Left ventricle myocardium inferior (tissue), 1 donor: ENCODE measurements at regions not wholly inside any gene's neighbourhood (a gene's known extent, or its start where the extent isn't known, plus 50 kb on each side); places are given as distances from the start of the nearest gene placed in this dataset.

Source experiments
- DNase-seq: peaks from one replicate; pipeline ENCODE4 v3.0.0-alpha.2; 2020
- H3K27ac ChIP-seq: fragments of 200-600 bp; replicated peaks from 2 replicates; pipeline ENCODE4 v1.8.0; 2021
- H3K27me3 ChIP-seq: fragments of 200-600 bp; 2 replicates; pipeline ENCODE4 v1.8.0; 2021; ENCODE audit warnings: low read depth
- H3K36me3 ChIP-seq: fragments of 200-600 bp; 2 replicates; pipeline ENCODE4 v1.8.0; 2021
- H3K4me1 ChIP-seq: fragments of 200-600 bp; 2 replicates; pipeline ENCODE4 v1.8.0; 2021
- H3K4me3 ChIP-seq: fragments of 200-600 bp; 2 replicates; pipeline ENCODE4 v1.8.0; 2021; ENCODE audit warnings: mild to moderate bottlenecking, moderate library complexity
- H3K9me3 ChIP-seq: fragments of 200-600 bp; replicated peaks from 2 replicates; pipeline ENCODE4 v1.8.0; 2021
- intact Hi-C: fragments of 100-400 bp; cut with micrococcal nuclease; formaldehyde crosslinking; loops from one replicate; pipeline ENCODE4 v1.11.0; 2022
- TF ChIP-seq, protein P1 (sequence below): fragments of 200-600 bp; IDR thresholded peaks from 2 replicates; pipeline ENCODE4 v1.8.0; 2021; ENCODE audit warnings: antibody characterized with exemption, mild to moderate bottlenecking, borderline replicate concordance
- donor health status: DM: no; HTN: yes; CAD: no; lungs with severe emphysema.

DNA sequence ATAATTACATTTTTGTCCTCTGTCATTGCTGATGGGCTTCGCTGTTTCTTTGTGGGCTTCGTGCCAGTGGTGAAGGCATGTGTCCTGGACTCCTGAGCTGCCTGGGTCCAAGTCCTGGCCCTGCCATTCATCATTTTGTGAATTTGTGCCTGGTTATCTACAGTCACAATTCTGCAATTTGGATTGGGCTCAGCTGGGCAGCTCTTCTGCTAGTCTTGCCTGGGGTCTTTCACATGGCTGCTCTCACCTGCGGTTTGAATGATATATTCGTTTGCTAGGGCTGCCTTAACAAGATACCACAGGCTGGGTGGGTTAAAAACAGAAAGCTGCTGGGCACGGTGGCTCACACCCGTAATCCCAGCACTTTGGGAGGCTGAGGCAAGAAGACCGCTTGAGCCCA, 192.7 kb upstream of the IER5L start:
- TF ChIP-seq, protein P1, sequence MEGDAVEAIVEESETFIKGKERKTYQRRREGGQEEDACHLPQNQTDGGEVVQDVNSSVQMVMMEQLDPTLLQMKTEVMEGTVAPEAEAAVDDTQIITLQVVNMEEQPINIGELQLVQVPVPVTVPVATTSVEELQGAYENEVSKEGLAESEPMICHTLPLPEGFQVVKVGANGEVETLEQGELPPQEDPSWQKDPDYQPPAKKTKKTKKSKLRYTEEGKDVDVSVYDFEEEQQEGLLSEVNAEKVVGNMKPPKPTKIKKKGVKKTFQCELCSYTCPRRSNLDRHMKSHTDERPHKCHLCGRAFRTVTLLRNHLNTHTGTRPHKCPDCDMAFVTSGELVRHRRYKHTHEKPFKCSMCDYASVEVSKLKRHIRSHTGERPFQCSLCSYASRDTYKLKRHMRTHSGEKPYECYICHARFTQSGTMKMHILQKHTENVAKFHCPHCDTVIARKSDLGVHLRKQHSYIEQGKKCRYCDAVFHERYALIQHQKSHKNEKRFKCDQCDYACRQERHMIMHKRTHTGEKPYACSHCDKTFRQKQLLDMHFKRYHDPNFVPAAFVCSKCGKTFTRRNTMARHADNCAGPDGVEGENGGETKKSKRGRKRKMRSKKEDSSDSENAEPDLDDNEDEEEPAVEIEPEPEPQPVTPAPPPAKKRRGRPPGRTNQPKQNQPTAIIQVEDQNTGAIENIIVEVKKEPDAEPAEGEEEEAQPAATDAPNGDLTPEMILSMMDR: no peak
- no peaks in the 10 kb centered on the region for H3K4me1 ChIP-seq
- H3K9me3 ChIP-seq: peaks cover 28% of the 10 kb centered on the region
- no peak overlapping the region for H3K4me3 ChIP-seq
- no peak for DNase-seq
- no peaks in the 10 kb centered on the region for H3K27me3 ChIP-seq
- no peaks in the 10 kb centered on the region for H3K36me3 ChIP-seq
- intact Hi-C loops: no loop called here
- no peak overlapping the region for H3K27ac ChIP-seq

DNA sequence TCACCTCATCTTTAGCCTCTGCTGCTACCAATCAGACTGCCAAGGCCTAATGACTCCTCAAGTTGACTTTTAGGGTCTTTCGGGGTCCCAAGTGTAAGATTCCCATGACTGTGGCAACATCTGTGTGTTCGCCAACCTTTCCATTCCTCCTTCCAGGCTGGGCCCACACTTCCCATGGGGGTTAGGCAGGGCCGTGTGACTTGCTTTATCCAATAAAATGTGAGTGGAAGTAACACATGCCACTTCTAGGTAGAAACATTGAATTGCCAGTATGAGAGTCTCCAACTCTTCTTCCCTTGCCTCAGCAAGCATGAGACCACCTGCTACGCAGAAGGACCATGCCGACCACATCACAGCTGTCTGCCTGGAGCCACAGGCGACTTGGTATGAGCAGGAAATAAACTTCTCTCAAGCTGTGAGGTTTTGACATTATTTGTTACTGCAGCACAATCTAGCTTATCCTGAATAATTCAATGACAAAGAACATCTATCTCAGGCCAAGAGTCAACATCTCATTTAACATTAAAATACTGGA, 190.4 kb upstream of the IER5L start:
- TF ChIP-seq, protein P1: no peak
- Histone ChIP-seq H3K27me3 (no peaks in the 10 kb centered on the region), H3K4me3 (no peak overlapping the region), H3K4me1 (no peaks in the 10 kb centered on the region), H3K27ac (no peak overlapping the region), H3K9me3 (peaks cover 28% of the 10 kb centered on the region), H3K36me3 (no peaks in the 10 kb centered on the region)
- intact Hi-C loops: no loop called here
- DNase-seq: no peak

DNA sequence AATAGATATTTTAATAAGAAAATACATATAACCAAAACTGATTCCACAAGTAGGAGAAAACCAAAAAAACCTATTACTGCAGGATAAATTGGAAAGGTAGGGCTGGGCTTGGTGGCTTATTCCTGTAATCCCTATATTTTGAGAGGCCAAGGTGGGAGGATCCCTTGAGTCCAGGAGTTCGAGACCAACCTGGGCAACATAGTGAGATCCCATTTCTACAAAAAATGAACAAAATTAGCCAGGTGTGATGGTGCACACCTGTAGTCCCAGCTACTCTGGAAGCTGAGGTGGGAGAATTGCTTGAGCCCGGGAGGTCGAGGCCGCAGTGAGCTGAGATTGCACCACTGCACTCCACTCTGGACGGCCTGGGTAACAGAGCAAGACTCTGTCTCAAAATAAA, 189.2 kb upstream of the IER5L start:
- no peaks in the 10 kb centered on the region for H3K27me3 ChIP-seq
- H3K4me3 ChIP-seq: no peak overlapping the region
- DNase-seq: no peak
- H3K9me3 ChIP-seq: peaks cover 28% of the 10 kb centered on the region
- TF ChIP-seq, protein P1: no peak
- no peaks in the 10 kb centered on the region for H3K36me3 ChIP-seq
- intact Hi-C loops: no loop called here
- no peak overlapping the region for H3K27ac ChIP-seq
- H3K4me1 ChIP-seq: no peaks in the 10 kb centered on the region

GRCh38 chr9:129365196-129365595, 187.1 kb upstream of the IER5L start:
- H3K4me1 ChIP-seq: no peaks in the 10 kb centered on the region
- H3K4me3 ChIP-seq: no peak overlapping the region
- no peaks in the 10 kb centered on the region for H3K36me3 ChIP-seq
- intact Hi-C loops: no loop called here
- TF ChIP-seq, protein P1: no peak
- H3K27me3 ChIP-seq: no peaks in the 10 kb centered on the region
- no peak overlapping the region for H3K27ac ChIP-seq
- peaks cover 16% of the 10 kb centered on the region for H3K9me3 ChIP-seq
- DNase-seq: no peak

GRCh38 chr9:129363216-129363873, 185.3 kb upstream of the IER5L start:
- no peak for DNase-seq

More at GRCh38 chr9:129363216-129363873, 185.3 kb upstream of the IER5L start:
- Histone ChIP-seq H3K4me1 (no peaks in the 10 kb centered on the region), H3K4me3 (no peak overlapping the region), H3K9me3 (no peaks in the 10 kb centered on the region), H3K27ac (no peak overlapping the region), H3K36me3 (no peaks in the 10 kb centered on the region), H3K27me3 (no peaks in the 10 kb centered on the region)
- intact Hi-C loops: no loop called here
- TF ChIP-seq, protein P1: no peak
